ENCODE measurements at regions not wholly inside any gene's neighbourhood (a gene's known extent, or its start where the extent isn't known, plus 50 kb on each side); places are given as distances from the start of the nearest gene placed in this dataset.

GRCh38 chr2:150762571-150762970 is 275.1 kb upstream of the RND3 start:
- Histone ChIP-seq H3K79me2 (ENCODE audit: insufficient read depth, low read length) (no peaks in the 10 kb centered on the region), H3K27ac (ENCODE audit: low read depth, low read length) (no peak overlapping the region), H3K27me3 (ENCODE audit: insufficient read depth, low read length) (no peaks in the 10 kb centered on the region), H3K4me2 (ENCODE audit: insufficient read depth, low read length) (no peak overlapping the region), H3K36me3 (ENCODE audit: insufficient read depth, low read length) (no peaks in the 10 kb centered on the region), H3K4me1 (ENCODE audit: insufficient read depth, low read length) (peaks cover 4% of the 10 kb centered on the region), H2AFZ (ENCODE audit: low read length) (no peak overlapping the region), H3K9me3 (ENCODE audit: low read depth, low read length) (no peaks in the 10 kb centered on the region), H3K4me3 (ENCODE audit: insufficient read depth, low read length) (no peak overlapping the region), H4K20me1 (ENCODE audit: insufficient read depth, low read length) (no peaks in the 10 kb centered on the region)
- no peak for TF ChIP-seq CTCF (IDR thresholded peaks at IDR 0.05; ENCODE audit: extremely low read depth, low read depth, low read length)
- DNase-seq (ENCODE audit: insufficient read length, low spot score, missing footprints): no peak

DNA sequence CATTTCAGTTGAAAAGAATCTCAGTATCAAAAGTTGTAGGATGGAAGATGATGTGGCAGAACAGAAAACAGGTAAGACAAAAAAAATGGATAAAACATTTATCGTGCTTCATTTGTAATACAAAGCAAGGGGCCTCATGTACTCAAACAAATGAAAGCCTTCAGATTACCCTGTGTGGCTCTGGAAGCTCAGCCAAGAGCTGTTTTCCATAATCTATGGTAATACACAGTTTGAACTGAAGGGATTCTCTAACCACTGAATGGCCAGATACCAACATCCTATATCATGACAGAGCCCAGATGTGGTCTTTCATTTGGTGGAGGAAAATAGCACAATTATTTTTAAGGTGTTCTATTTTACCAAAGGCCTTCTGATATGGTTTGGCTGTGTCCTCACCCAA is 272.1 kb upstream of the RND3 start:
- H3K4me2 ChIP-seq (ENCODE audit: insufficient read depth, low read length): no peak overlapping the region
- H3K9me3 ChIP-seq (ENCODE audit: low read depth, low read length): no peaks in the 10 kb centered on the region
- no peaks in the 10 kb centered on the region for H3K36me3 ChIP-seq (ENCODE audit: insufficient read depth, low read length)
- no peaks in the 10 kb centered on the region for H3K27me3 ChIP-seq (ENCODE audit: insufficient read depth, low read length)
- no peak for TF ChIP-seq CTCF (IDR thresholded peaks at IDR 0.05; ENCODE audit: extremely low read depth, low read depth, low read length)
- no peaks in the 10 kb centered on the region for H3K79me2 ChIP-seq (ENCODE audit: insufficient read depth, low read length)
- no peak overlapping the region for H3K27ac ChIP-seq (ENCODE audit: low read depth, low read length)
- no peak overlapping the region for H2AFZ ChIP-seq (ENCODE audit: low read length)
- H3K4me1 ChIP-seq (ENCODE audit: insufficient read depth, low read length): peaks cover 4% of the 10 kb centered on the region
- no peak overlapping the region for H3K4me3 ChIP-seq (ENCODE audit: insufficient read depth, low read length)
- DNase-seq (ENCODE audit: insufficient read length, low spot score, missing footprints): no peak
- no peaks in the 10 kb centered on the region for H4K20me1 ChIP-seq (ENCODE audit: insufficient read depth, low read length)

GRCh38 chr2:150759106-150759505 is 271.6 kb upstream of the RND3 start:
- Histone ChIP-seq H3K4me1 (ENCODE audit: insufficient read depth, low read length) (peaks cover 4% of the 10 kb centered on the region), H2AFZ (ENCODE audit: low read length) (no peak overlapping the region), H3K36me3 (ENCODE audit: insufficient read depth, low read length) (no peaks in the 10 kb centered on the region), H3K4me2 (ENCODE audit: insufficient read depth, low read length) (no peak overlapping the region), H3K27me3 (ENCODE audit: insufficient read depth, low read length) (no peaks in the 10 kb centered on the region), H3K4me3 (ENCODE audit: insufficient read depth, low read length) (no peak overlapping the region), H3K9me3 (ENCODE audit: low read depth, low read length) (no peaks in the 10 kb centered on the region), H4K20me1 (ENCODE audit: insufficient read depth, low read length) (no peaks in the 10 kb centered on the region), H3K27ac (ENCODE audit: low read depth, low read length) (no peak overlapping the region), H3K79me2 (ENCODE audit: insufficient read depth, low read length) (no peaks in the 10 kb centered on the region)
- no peak for TF ChIP-seq CTCF (IDR thresholded peaks at IDR 0.05; ENCODE audit: extremely low read depth, low read depth, low read length)
- no peak for DNase-seq (ENCODE audit: insufficient read length, low spot score, missing footprints)

DNA sequence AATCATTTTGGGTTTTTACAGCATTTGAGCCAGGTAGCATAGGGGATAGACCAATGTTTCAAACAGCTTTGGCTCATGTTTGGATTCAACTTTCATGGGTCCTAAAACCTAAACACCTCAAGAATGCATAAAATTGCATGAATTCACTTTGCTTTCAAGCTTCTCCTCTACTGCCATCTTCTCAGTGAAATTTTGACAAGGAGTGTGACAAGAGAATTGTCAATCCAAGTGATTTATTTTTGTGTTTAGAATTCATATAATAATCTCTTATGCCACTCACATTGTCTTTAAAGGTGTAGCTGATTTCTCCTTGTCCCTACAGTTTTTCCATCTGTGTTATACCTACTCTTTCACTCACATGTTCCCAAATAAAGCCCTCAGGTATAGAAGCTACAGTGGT is 264.8 kb upstream of the RND3 start:
- Histone ChIP-seq H3K4me1 (ENCODE audit: insufficient read depth, low read length) (no peaks in the 10 kb centered on the region), H2AFZ (ENCODE audit: low read length) (no peak overlapping the region), H3K27me3 (ENCODE audit: insufficient read depth, low read length) (no peaks in the 10 kb centered on the region), H4K20me1 (ENCODE audit: insufficient read depth, low read length) (no peaks in the 10 kb centered on the region), H3K27ac (ENCODE audit: low read depth, low read length) (no peak overlapping the region), H3K36me3 (ENCODE audit: insufficient read depth, low read length) (no peaks in the 10 kb centered on the region), H3K4me3 (ENCODE audit: insufficient read depth, low read length) (no peak overlapping the region), H3K79me2 (ENCODE audit: insufficient read depth, low read length) (no peaks in the 10 kb centered on the region), H3K4me2 (ENCODE audit: insufficient read depth, low read length) (no peak overlapping the region), H3K9me3 (ENCODE audit: low read depth, low read length) (no peaks in the 10 kb centered on the region)
- TF ChIP-seq CTCF (IDR thresholded peaks at IDR 0.05; ENCODE audit: extremely low read depth, low read depth, low read length): no peak
- no peak for DNase-seq (ENCODE audit: insufficient read length, low spot score, missing footprints)

All from osteoblast (primary cell).